DND-41 (cell line): ENCODE measurements at regions not wholly inside any gene's neighbourhood (a gene's known extent, or its start where the extent isn't known, plus 50 kb on each side); places are given as distances from the start of the nearest gene placed in this dataset.
"Not testable (repeated sequence)": the region's sequence is repeated elsewhere in the genome, so short reads cannot be mapped to it uniquely, and the experiment has no call there.

ENCODE experiments used
- ATAC-seq: fragments of 200-7000 bp; cut with Tn5 transposase; 3 replicates; pipeline ENCODE4 v1.9.1; 2021; ENCODE audit warnings: low read depth; ENCODE audit not compliant: insufficient read depth
- DNase-seq: peaks from one replicate; pipeline ENCODE4 v3.0.0-alpha.2; 2020
- H2AFZ ChIP-seq: 2 replicates; pipeline ENCODE4 v1.6.0; 2012; ENCODE audit warnings: low read depth, low read length
- H3K27ac ChIP-seq: 2 replicates; pipeline ENCODE4 v1.5.1; 2012; ENCODE audit warnings: low read length, inconsistent platforms
- H3K27me3 ChIP-seq: fragments of 200-600 bp; sonication (generic); 2 replicates; pipeline ENCODE4 v1.6.0; 2012; ENCODE audit warnings: low read length, mild to moderate bottlenecking, inconsistent platforms; ENCODE audit not compliant: insufficient read depth, poor library complexity
- H3K36me3 ChIP-seq: 2 replicates; pipeline ENCODE4 v1.5.1; 2012; ENCODE audit warnings: low read length, inconsistent platforms; ENCODE audit not compliant: insufficient read depth
- H3K4me1 ChIP-seq: 2 replicates; pipeline ENCODE4 v1.5.1; 2012; ENCODE audit warnings: mild to moderate bottlenecking, low read length; ENCODE audit not compliant: insufficient read depth
- H3K4me2 ChIP-seq: 2 replicates; pipeline ENCODE4 v1.6.0; 2012; ENCODE audit warnings: mild to moderate bottlenecking, moderate library complexity, low read length, inconsistent platforms; ENCODE audit not compliant: insufficient read depth
- H3K4me3 ChIP-seq, 2 experiments: fragments of 200-600 bp in 1 of 2; shearing (Covaris generic) in 1 of 2; 2 replicates each; pipeline ENCODE4 v1.5.1; 2012 to 2016; ENCODE audit warnings: inconsistent platforms in 2 of 2, low read length in 2 of 2, mild to moderate bottlenecking in 2 of 2, low read depth in 1 of 2, moderate library complexity in 1 of 2
- H3K79me2 ChIP-seq: 2 replicates; pipeline ENCODE4 v1.6.0; 2012; ENCODE audit warnings: low read length, inconsistent platforms; ENCODE audit not compliant: insufficient read depth
- H3K9ac ChIP-seq: 2 replicates; pipeline ENCODE4 v1.6.0; 2012; ENCODE audit warnings: low read depth, mild to moderate bottlenecking, inconsistent platforms, low read length, moderate library complexity
- H3K9me3 ChIP-seq: 2 replicates; pipeline ENCODE4 v1.5.1; 2012; ENCODE audit warnings: low read length, moderate library complexity, mild to moderate bottlenecking, inconsistent platforms; ENCODE audit not compliant: insufficient read depth, severe bottlenecking
- H4K20me1 ChIP-seq: 2 replicates; pipeline ENCODE4 v1.6.0; 2012; ENCODE audit warnings: low read length; ENCODE audit not compliant: insufficient read depth
- CTCF ChIP-seq: IDR thresholded peaks from 2 replicates; pipeline ENCODE4 v1.5.1; 2012; ENCODE audit warnings: borderline replicate concordance, low read length, moderate library complexity, mild to moderate bottlenecking; ENCODE audit not compliant: poor library complexity, severe bottlenecking; ENCODE audit errors: extremely low read depth
- EZH2 ChIP-seq: IDR thresholded peaks from 3 replicates; pipeline ENCODE4 v1.6.1; 2012; ENCODE audit warnings: borderline replicate concordance, low read depth, mild to moderate bottlenecking, moderate library complexity, low read length, inconsistent platforms; ENCODE audit not compliant: severe bottlenecking

GRCh38 chr20:40887105-40887504, 141.5 kb upstream of the TOP1 start:
- Histone ChIP-seq H3K9ac (no peak overlapping the region), H3K4me3 (no peak overlapping the region), H3K27me3 (no peaks in the 10 kb centered on the region), H3K9me3 (no peaks in the 10 kb centered on the region), H4K20me1 (no peaks in the 10 kb centered on the region), H2AFZ (no peak overlapping the region), H3K79me2 (no peaks in the 10 kb centered on the region), H3K27ac (no peak overlapping the region), H3K4me1 (peaks cover 24% of the 10 kb centered on the region), H3K36me3 (no peaks in the 10 kb centered on the region), H3K4me2 (no peak overlapping the region)
- DNase-seq (no peak), ATAC-seq (no peak)
- no peak for TF ChIP-seq CTCF
- no peak for TF ChIP-seq EZH2

- H3K4me1 ChIP-seq, H3K9me3 ChIP-seq, ATAC-seq, H3K9ac ChIP-seq, H3K27ac ChIP-seq, H3K36me3 ChIP-seq, H3K4me2 ChIP-seq, H3K4me3 ChIP-seq, H3K27me3 ChIP-seq, H3K79me2 ChIP-seq, H4K20me1 ChIP-seq, H2AFZ ChIP-seq: not testable (repeated sequence)
- DNase-seq, result peak; percentile 29
Measured at GRCh38 chr20:40889266-40889665, 139.4 kb upstream of the TOP1 start.

GRCh38 chr20:40890181-40890580, 138.4 kb upstream of the TOP1 start:
- Histone ChIP-seq H3K27me3 (no peaks in the 10 kb centered on the region), H3K27ac (no peak overlapping the region), H3K36me3 (no peaks in the 10 kb centered on the region), H3K4me2 (no peak overlapping the region), H2AFZ (no peak overlapping the region), H3K4me1 (peaks cover 14% of the 10 kb centered on the region), H3K9me3 (no peaks in the 10 kb centered on the region), H4K20me1 (no peaks in the 10 kb centered on the region), H3K9ac (no peak overlapping the region), H3K79me2 (no peaks in the 10 kb centered on the region), H3K4me3 (no peak overlapping the region)
- no peak for DNase-seq
- TF ChIP-seq EZH2, result no peak
- TF ChIP-seq CTCF, result no peak
- no peak for ATAC-seq

- Histone ChIP-seq H3K4me3 (no peak overlapping the region), H2AFZ (no peak overlapping the region), H3K79me2 (no peaks in the 10 kb centered on the region), H3K27ac (no peak overlapping the region), H4K20me1 (no peaks in the 10 kb centered on the region), H3K36me3 (no peaks in the 10 kb centered on the region), H3K9ac (no peak overlapping the region), H3K4me2 (no peak overlapping the region), H3K27me3 (no peaks in the 10 kb centered on the region), H3K9me3 (no peaks in the 10 kb centered on the region), H3K4me1 (peaks cover 14% of the 10 kb centered on the region)
- TF ChIP-seq EZH2, result no peak
- no peak for TF ChIP-seq CTCF
- DNase-seq (no peak), ATAC-seq (no peak)
Measured at GRCh38 chr20:40890635-40891034, 138.0 kb upstream of the TOP1 start.
